ENCODE measurements at regions not wholly inside any gene's neighbourhood (a gene's known extent, or its start where the extent isn't known, plus 50 kb on each side); places are given as distances from the start of the nearest gene placed in this dataset.

- TF ChIP-seq POLR2A (IDR thresholded peaks at IDR 0.05; ENCODE audit: low read depth, low read length): no peak
- DNase-seq (ENCODE audit: insufficient read length, low spot score): no peak
- FAIRE-seq: no peak
These were observed 246.9 kb downstream of the RPS24 start for GRCh38 chr10:78280604-78281003.

GRCh38 chr10:78281627-78282026 is 248.0 kb downstream of the RPS24 start:
- no peak for TF ChIP-seq POLR2A (IDR thresholded peaks at IDR 0.05; ENCODE audit: low read depth, low read length)
- no peak for DNase-seq (ENCODE audit: insufficient read length, low spot score)
- no peak for FAIRE-seq

GRCh38 chr10:78283069-78283682 is 249.5 kb downstream of the RPS24 start:
- DNase-seq (ENCODE audit: insufficient read length, low spot score): no peak
- FAIRE-seq: no peak
- no peak for TF ChIP-seq POLR2A (IDR thresholded peaks at IDR 0.05; ENCODE audit: low read depth, low read length)

- DNase-seq (ENCODE audit: insufficient read length, low spot score): no peak
- FAIRE-seq: no peak
These were observed 250.7 kb downstream of the RPS24 start for GRCh38 chr10:78284381-78284780.

GRCh38 chr10:78285226-78285625 is 251.6 kb downstream of the RPS24 start:
- DNase-seq (ENCODE audit: insufficient read length, low spot score) (no peak), FAIRE-seq (no peak)
- no peak for TF ChIP-seq POLR2A (IDR thresholded peaks at IDR 0.05; ENCODE audit: low read depth, low read length)

More at GRCh38 chr10:78284381-78284780, 250.7 kb downstream of the RPS24 start:
- no peak for TF ChIP-seq POLR2A (IDR thresholded peaks at IDR 0.05; ENCODE audit: low read depth, low read length)

- FAIRE-seq (no peak), DNase-seq (ENCODE audit: insufficient read length, low spot score) (no peak)
- TF ChIP-seq POLR2A (IDR thresholded peaks at IDR 0.05; ENCODE audit: low read depth, low read length): no peak
These were observed 252.5 kb downstream of the RPS24 start for GRCh38 chr10:78286186-78286585.

GRCh38 chr10:78286668-78287067 is 253.0 kb downstream of the RPS24 start:
- TF ChIP-seq POLR2A (IDR thresholded peaks at IDR 0.05; ENCODE audit: low read depth, low read length): no peak
- no peak for DNase-seq (ENCODE audit: insufficient read length, low spot score)
- no peak for FAIRE-seq

- DNase-seq (ENCODE audit: insufficient read length, low spot score) (no peak), FAIRE-seq (no peak)
- no peak for TF ChIP-seq POLR2A (IDR thresholded peaks at IDR 0.05; ENCODE audit: low read depth, low read length)
These were observed 254.0 kb downstream of the RPS24 start for GRCh38 chr10:78287618-78288017.

GRCh38 chr10:78288663-78289062 is 255.0 kb downstream of the RPS24 start:
- TF ChIP-seq POLR2A (IDR thresholded peaks at IDR 0.05; ENCODE audit: low read depth, low read length): no peak
- FAIRE-seq (no peak), DNase-seq (ENCODE audit: insufficient read length, low spot score) (no peak)

- no peak for TF ChIP-seq POLR2A (IDR thresholded peaks at IDR 0.05; ENCODE audit: low read depth, low read length)
- DNase-seq (ENCODE audit: insufficient read length, low spot score): no peak
- FAIRE-seq: no peak
These were observed 256.6 kb downstream of the RPS24 start for GRCh38 chr10:78290131-78290750.

GRCh38 chr10:78291722-78292121 is 258.1 kb downstream of the RPS24 start:
- no peak for TF ChIP-seq POLR2A (IDR thresholded peaks at IDR 0.05; ENCODE audit: low read depth, low read length)
- DNase-seq (ENCODE audit: insufficient read length, low spot score) (no peak), FAIRE-seq (no peak)

GRCh38 chr10:78292250-78292981 is 258.8 kb downstream of the RPS24 start:
- no peak for TF ChIP-seq POLR2A (IDR thresholded peaks at IDR 0.05; ENCODE audit: low read depth, low read length)
- FAIRE-seq (no peak), DNase-seq (ENCODE audit: insufficient read length, low spot score) (no peak)

- FAIRE-seq: no peak
These were observed 259.6 kb downstream of the RPS24 start for GRCh38 chr10:78292982-78293865.

GRCh38 chr10:78295242-78295641 is 261.6 kb downstream of the RPS24 start:
- no peak for TF ChIP-seq POLR2A (IDR thresholded peaks at IDR 0.05; ENCODE audit: low read depth, low read length)
- no peak for DNase-seq (ENCODE audit: insufficient read length, low spot score)

More at GRCh38 chr10:78292982-78293865, 259.6 kb downstream of the RPS24 start:
- DNase-seq (ENCODE audit: insufficient read length, low spot score): no peak
- TF ChIP-seq POLR2A (IDR thresholded peaks at IDR 0.05; ENCODE audit: low read depth, low read length): no peak

More at GRCh38 chr10:78295242-78295641, 261.6 kb downstream of the RPS24 start:
- no peak for FAIRE-seq

Measured in H54 (cell line).